ENCODE measurements at regions not wholly inside any gene's neighbourhood (a gene's known extent, or its start where the extent isn't known, plus 50 kb on each side); places are given as distances from the start of the nearest gene placed in this dataset.

GRCh38 chr4:128512767-128513322 is 225.2 kb upstream of the PGRMC2 start:
- intact Hi-C loops (cut with micrococcal nuclease; ENCODE audit: unreplicated experiment): no loop called here
- TF ChIP-seq KMT2B (CRISPR knock-in tag; IDR thresholded peaks at IDR 0.05): no peak
- TF ChIP-seq ZNF713 (CRISPR knock-in tag; IDR thresholded peaks at IDR 0.05): no peak
- TF ChIP-seq CEBPB (IDR thresholded peaks at IDR 0.05; ENCODE audit: borderline replicate concordance, low read depth, low read length): no peak
- TF ChIP-seq POLR2AphosphoS2 (IDR thresholded peaks at IDR 0.05; ENCODE audit: low read depth, low read length): no peak
- TF ChIP-seq PAWR (CRISPR knock-in tag; IDR thresholded peaks at IDR 0.05; ENCODE audit: borderline replicate concordance): no peak
- no peak for TF ChIP-seq TSC22D2 (CRISPR knock-in tag; IDR thresholded peaks at IDR 0.05; ENCODE audit: borderline replicate concordance)
- TF ChIP-seq NBN (conservative IDR thresholded peaks at IDR 0.05): no peak
- Histone ChIP-seq H3K4me1 (ENCODE audit: insufficient read depth, low read length) (peaks cover 9% of the 10 kb centered on the region), H2AFZ (ENCODE audit: low read length) (no peak overlapping the region), H4K20me1 (ENCODE audit: insufficient read depth, low read length) (no peaks in the 10 kb centered on the region), H3K27me3 (ENCODE audit: control insufficient read depth in 1 of 2, insufficient read depth in 2 of 2, low read length in 2 of 2) (no peaks in the 10 kb centered on the region), H3K9ac (ENCODE audit: insufficient read depth, low read depth, low read length) (no peak overlapping the region), H3K36me3 (replicated peaks in 1 of 2; ENCODE audit: control insufficient read depth in 1 of 2, insufficient read depth in 2 of 2, low read length in 2 of 2) (no peaks in the 10 kb centered on the region), H3K4me2 (ENCODE audit: low read depth, low read length) (no peak overlapping the region), H3K4me3 (replicated peaks in 1 of 3; ENCODE audit: insufficient read depth in 1 of 3, low read depth in 2 of 3, low read length in 3 of 3) (no peak overlapping the region), H3K9me3 (ENCODE audit: low read length) (no peaks in the 10 kb centered on the region), H3K79me2 (ENCODE audit: insufficient read depth, low read length) (no peaks in the 10 kb centered on the region), H3K27ac (ENCODE audit: extremely low read length, insufficient read depth, low read length) (no peak overlapping the region)
- FAIRE-seq (no peak), DNase-seq (ENCODE audit: low spot score) (no peak), ATAC-seq (no peak)
- in situ Hi-C loops (cut with HindIII; ENCODE audit: extremely low pct_ligation_motif_present, low pct_unique_long_range_greater_than_20kb): no loop called here
- no TSS peak for BruUV-seq (replicated peaks)
- ChIA-PET POLR2A (no interaction called here), CTCF (ENCODE audit: low intra/inter-chr PET ratio, low total read pairs) (no interaction called here)

DNA sequence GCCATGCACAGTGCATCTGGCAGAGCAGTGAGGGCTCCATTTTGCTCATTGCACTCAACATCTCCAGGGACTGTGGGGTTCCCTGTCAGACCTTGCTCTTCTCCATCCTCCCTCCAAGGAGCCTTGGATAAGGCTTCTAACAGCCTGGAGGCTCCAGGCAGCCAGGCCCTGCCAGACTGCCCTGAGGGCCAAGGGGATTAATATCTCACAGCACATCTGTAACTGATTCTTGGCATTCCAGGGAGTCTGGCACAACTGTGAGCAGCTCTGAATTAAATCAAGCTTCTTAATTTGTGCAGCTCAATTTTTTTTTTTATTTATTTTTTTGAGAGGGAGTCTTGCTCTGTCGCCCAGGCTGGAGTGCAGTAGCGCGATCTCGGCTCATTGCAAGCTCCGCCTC is 224.5 kb upstream of the PGRMC2 start:
- WGBS (ENCODE audit: low lambda C conversion rate): 94% methylated on average over 5 of the region's 5 CpGs
- ChIA-PET POLR2A (no interaction called here), CTCF (ENCODE audit: low intra/inter-chr PET ratio, low total read pairs) (no interaction called here)
- H3K4me2 ChIP-seq (ENCODE audit: low read depth, low read length): no peak overlapping the region
- DNase-seq (ENCODE audit: low spot score) (no peak), ATAC-seq (no peak), FAIRE-seq (no peak)
- H3K27ac ChIP-seq (ENCODE audit: extremely low read length, insufficient read depth, low read length): no peak overlapping the region
- no peaks in the 10 kb centered on the region for H4K20me1 ChIP-seq (ENCODE audit: insufficient read depth, low read length)
- in situ Hi-C loops (cut with HindIII; ENCODE audit: extremely low pct_ligation_motif_present, low pct_unique_long_range_greater_than_20kb) (no loop called here), intact Hi-C loops (cut with micrococcal nuclease; ENCODE audit: unreplicated experiment) (no loop called here)
- no peaks in the 10 kb centered on the region for H3K79me2 ChIP-seq (ENCODE audit: insufficient read depth, low read length)
- H3K4me1 ChIP-seq (ENCODE audit: insufficient read depth, low read length): peaks cover 2% of the 10 kb centered on the region
- H3K36me3 ChIP-seq (replicated peaks in 1 of 2; ENCODE audit: control insufficient read depth in 1 of 2, insufficient read depth in 2 of 2, low read length in 2 of 2): no peaks in the 10 kb centered on the region
- H3K4me3 ChIP-seq (replicated peaks in 1 of 3; ENCODE audit: insufficient read depth in 1 of 3, low read depth in 2 of 3, low read length in 3 of 3): no peak overlapping the region
- no TSS peak for BruUV-seq (replicated peaks)
- H3K9me3 ChIP-seq (ENCODE audit: low read length): no peaks in the 10 kb centered on the region
- H3K27me3 ChIP-seq (ENCODE audit: control insufficient read depth in 1 of 2, insufficient read depth in 2 of 2, low read length in 2 of 2): no peaks in the 10 kb centered on the region
- H3K9ac ChIP-seq (ENCODE audit: insufficient read depth, low read depth, low read length): no peak overlapping the region
- H2AFZ ChIP-seq (ENCODE audit: low read length): no peak overlapping the region
- TF ChIP-seq MTF2 (CRISPR knock-in tag; IDR thresholded peaks at IDR 0.05; ENCODE audit: borderline replicate concordance) (no peak), ZNF350 (CRISPR knock-in tag; IDR thresholded peaks at IDR 0.05; ENCODE audit: borderline replicate concordance, low read depth) (no peak), SSRP1 (CRISPR knock-in tag; IDR thresholded peaks at IDR 0.05) (no peak), ZNF580 (CRISPR knock-in tag; IDR thresholded peaks at IDR 0.05; ENCODE audit: borderline replicate concordance, low read depth) (no peak), PBX2 (CRISPR knock-in tag; IDR thresholded peaks at IDR 0.05) (no peak), ZNF790 (CRISPR knock-in tag; IDR thresholded peaks at IDR 0.05; ENCODE audit: borderline replicate concordance) (no peak), ZNF740 (CRISPR knock-in tag; IDR thresholded peaks at IDR 0.05) (no peak), GABPB1 (CRISPR knock-in tag; IDR thresholded peaks at IDR 0.05) (no peak)
- TF ChIP-seq, protein P1, sequence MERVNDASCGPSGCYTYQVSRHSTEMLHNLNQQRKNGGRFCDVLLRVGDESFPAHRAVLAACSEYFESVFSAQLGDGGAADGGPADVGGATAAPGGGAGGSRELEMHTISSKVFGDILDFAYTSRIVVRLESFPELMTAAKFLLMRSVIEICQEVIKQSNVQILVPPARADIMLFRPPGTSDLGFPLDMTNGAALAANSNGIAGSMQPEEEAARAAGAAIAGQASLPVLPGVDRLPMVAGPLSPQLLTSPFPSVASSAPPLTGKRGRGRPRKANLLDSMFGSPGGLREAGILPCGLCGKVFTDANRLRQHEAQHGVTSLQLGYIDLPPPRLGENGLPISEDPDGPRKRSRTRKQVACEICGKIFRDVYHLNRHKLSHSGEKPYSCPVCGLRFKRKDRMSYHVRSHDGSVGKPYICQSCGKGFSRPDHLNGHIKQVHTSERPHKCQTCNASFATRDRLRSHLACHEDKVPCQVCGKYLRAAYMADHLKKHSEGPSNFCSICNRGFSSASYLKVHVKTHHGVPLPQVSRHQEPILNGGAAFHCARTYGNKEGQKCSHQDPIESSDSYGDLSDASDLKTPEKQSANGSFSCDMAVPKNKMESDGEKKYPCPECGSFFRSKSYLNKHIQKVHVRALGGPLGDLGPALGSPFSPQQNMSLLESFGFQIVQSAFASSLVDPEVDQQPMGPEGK (CRISPR knock-in tag; IDR thresholded peaks at IDR 0.05): no peak

Measured in HepG2 (cell line).